ENCODE measurements at regions not wholly inside any gene's neighbourhood (a gene's known extent, or its start where the extent isn't known, plus 50 kb on each side); places are given as distances from the start of the nearest gene placed in this dataset.

- Histone ChIP-seq H3K9ac (ENCODE audit: low read length in 5 of 5) (no peak overlapping the region), H3K4me3 (ENCODE audit: low read depth in 1 of 5, low read length in 5 of 5) (no peak overlapping the region), H3K27ac (ENCODE audit: low read depth, low read length) (no peak overlapping the region), H3K36me3 (ENCODE audit: control insufficient read depth in 5 of 5, insufficient read depth in 5 of 5, low read length in 5 of 5) (no peaks in the 10 kb centered on the region), H3K27me3 (ENCODE audit: control insufficient read depth in 5 of 5, insufficient read depth in 4 of 5, low read length in 5 of 5) (peaks cover 0 to 13% (median 3%) of the 10 kb centered on the region in 5 donors), H3K4me1 (ENCODE audit: control insufficient read depth in 5 of 5, insufficient read depth in 5 of 5, low read length in 5 of 5) (no peaks in the 10 kb centered on the region), H3K9me3 (ENCODE audit: control insufficient read depth in 5 of 5, low read length in 5 of 5) (peaks cover 0 to 23% (median 12%) of the 10 kb centered on the region in 5 donors)
These were observed 677.3 kb downstream of the TBC1D22A start for GRCh38 chr22:47439643-47440265.

- H3K9me3 ChIP-seq (ENCODE audit: control insufficient read depth in 5 of 5, low read length in 5 of 5), result peaks cover 0 to 21% (median 12%) of the 10 kb centered on the region in 5 donors
- H3K9ac ChIP-seq (ENCODE audit: low read length in 5 of 5), result no peak overlapping the region
- H3K4me1 ChIP-seq (ENCODE audit: control insufficient read depth in 5 of 5, insufficient read depth in 5 of 5, low read length in 5 of 5), result no peaks in the 10 kb centered on the region
- H3K36me3 ChIP-seq (ENCODE audit: control insufficient read depth in 5 of 5, insufficient read depth in 5 of 5, low read length in 5 of 5), result no peaks in the 10 kb centered on the region
- H3K27ac ChIP-seq (ENCODE audit: low read depth, low read length), result no peak overlapping the region
- H3K4me3 ChIP-seq (ENCODE audit: low read depth in 1 of 5, low read length in 5 of 5), result no peak overlapping the region
- peaks cover 0 to 17% (median 0%) of the 10 kb centered on the region in 5 donors for H3K27me3 ChIP-seq (ENCODE audit: control insufficient read depth in 5 of 5, insufficient read depth in 4 of 5, low read length in 5 of 5)
These were observed 675.2 kb downstream of the TBC1D22A start for GRCh38 chr22:47437636-47438035.

GRCh38 chr22:47437110-47437509 is 674.7 kb downstream of the TBC1D22A start:
- no peak overlapping the region for H3K4me3 ChIP-seq (ENCODE audit: low read depth in 1 of 5, low read length in 5 of 5)
- peaks cover 0 to 18% (median 12%) of the 10 kb centered on the region in 5 donors for H3K9me3 ChIP-seq (ENCODE audit: control insufficient read depth in 5 of 5, low read length in 5 of 5)
- H3K4me1 ChIP-seq (ENCODE audit: control insufficient read depth in 5 of 5, insufficient read depth in 5 of 5, low read length in 5 of 5), result no peaks in the 10 kb centered on the region
- no peak overlapping the region for H3K27ac ChIP-seq (ENCODE audit: low read depth, low read length)
- no peak overlapping the region for H3K9ac ChIP-seq (ENCODE audit: low read length in 5 of 5)
- H3K36me3 ChIP-seq (ENCODE audit: control insufficient read depth in 5 of 5, insufficient read depth in 5 of 5, low read length in 5 of 5), result no peaks in the 10 kb centered on the region
- peaks cover 0 to 17% (median 0%) of the 10 kb centered on the region in 5 donors for H3K27me3 ChIP-seq (ENCODE audit: control insufficient read depth in 5 of 5, insufficient read depth in 4 of 5, low read length in 5 of 5)

GRCh38 chr22:47435826-47436225 is 673.4 kb downstream of the TBC1D22A start:
- Histone ChIP-seq H3K4me1 (ENCODE audit: control insufficient read depth in 5 of 5, insufficient read depth in 5 of 5, low read length in 5 of 5) (no peaks in the 10 kb centered on the region), H3K4me3 (ENCODE audit: low read depth in 1 of 5, low read length in 5 of 5) (no peak overlapping the region), H3K36me3 (ENCODE audit: control insufficient read depth in 5 of 5, insufficient read depth in 5 of 5, low read length in 5 of 5) (no peaks in the 10 kb centered on the region), H3K9me3 (ENCODE audit: control insufficient read depth in 5 of 5, low read length in 5 of 5) (peaks cover 0 to 14% (median 10%) of the 10 kb centered on the region in 5 donors), H3K27me3 (ENCODE audit: control insufficient read depth in 5 of 5, insufficient read depth in 4 of 5, low read length in 5 of 5) (peaks cover 0 to 17% (median 0%) of the 10 kb centered on the region in 5 donors), H3K27ac (ENCODE audit: low read depth, low read length) (no peak overlapping the region), H3K9ac (ENCODE audit: low read length in 5 of 5) (no peak overlapping the region)

GRCh38 chr22:47435204-47435487 is 672.7 kb downstream of the TBC1D22A start:
- Histone ChIP-seq H3K9me3 (ENCODE audit: control insufficient read depth in 5 of 5, low read length in 5 of 5) (peaks cover 0 to 19% (median 15%) of the 10 kb centered on the region in 5 donors), H3K9ac (ENCODE audit: low read length in 5 of 5) (no peak overlapping the region), H3K4me1 (ENCODE audit: control insufficient read depth in 5 of 5, insufficient read depth in 5 of 5, low read length in 5 of 5) (no peaks in the 10 kb centered on the region), H3K27me3 (ENCODE audit: control insufficient read depth in 5 of 5, insufficient read depth in 4 of 5, low read length in 5 of 5) (peaks cover 0 to 17% (median 4%) of the 10 kb centered on the region in 5 donors), H3K36me3 (ENCODE audit: control insufficient read depth in 5 of 5, insufficient read depth in 5 of 5, low read length in 5 of 5) (no peaks in the 10 kb centered on the region), H3K4me3 (ENCODE audit: low read depth in 1 of 5, low read length in 5 of 5) (no peak overlapping the region), H3K27ac (ENCODE audit: low read depth, low read length) (no peak overlapping the region)

- no peaks in the 10 kb centered on the region for H3K4me1 ChIP-seq (ENCODE audit: control insufficient read depth in 5 of 5, insufficient read depth in 5 of 5, low read length in 5 of 5)
- no peak overlapping the region for H3K4me3 ChIP-seq (ENCODE audit: low read depth in 1 of 5, low read length in 5 of 5)
These were observed 672.1 kb downstream of the TBC1D22A start for GRCh38 chr22:47434336-47435203.

GRCh38 chr22:47433627-47434026 is 671.2 kb downstream of the TBC1D22A start:
- H3K4me3 ChIP-seq (ENCODE audit: low read depth in 1 of 5, low read length in 5 of 5), result no peak overlapping the region
- no peaks in the 10 kb centered on the region for H3K4me1 ChIP-seq (ENCODE audit: control insufficient read depth in 5 of 5, insufficient read depth in 5 of 5, low read length in 5 of 5)
- no peak overlapping the region for H3K27ac ChIP-seq (ENCODE audit: low read depth, low read length)
- H3K36me3 ChIP-seq (ENCODE audit: control insufficient read depth in 5 of 5, insufficient read depth in 5 of 5, low read length in 5 of 5), result no peaks in the 10 kb centered on the region
- peaks cover 0 to 17% (median 4%) of the 10 kb centered on the region in 5 donors for H3K27me3 ChIP-seq (ENCODE audit: control insufficient read depth in 5 of 5, insufficient read depth in 4 of 5, low read length in 5 of 5)
- H3K9ac ChIP-seq (ENCODE audit: low read length in 5 of 5), result no peak overlapping the region
- peaks cover 2 to 28% (median 15%) of the 10 kb centered on the region in 5 donors for H3K9me3 ChIP-seq (ENCODE audit: control insufficient read depth in 5 of 5, low read length in 5 of 5)

More at GRCh38 chr22:47434336-47435203, 672.1 kb downstream of the TBC1D22A start:
- Histone ChIP-seq H3K36me3 (ENCODE audit: control insufficient read depth in 5 of 5, insufficient read depth in 5 of 5, low read length in 5 of 5) (no peaks in the 10 kb centered on the region), H3K9me3 (ENCODE audit: control insufficient read depth in 5 of 5, low read length in 5 of 5) (peaks cover under 1 to 24% (median 15%) of the 10 kb centered on the region in 5 donors), H3K27me3 (ENCODE audit: control insufficient read depth in 5 of 5, insufficient read depth in 4 of 5, low read length in 5 of 5) (peaks cover 0 to 17% (median 4%) of the 10 kb centered on the region in 5 donors), H3K9ac (ENCODE audit: low read length in 5 of 5) (no peak overlapping the region), H3K27ac (ENCODE audit: low read depth, low read length) (no peak overlapping the region)

GRCh38 chr22:47432683-47433082 is 670.2 kb downstream of the TBC1D22A start:
- H3K27ac ChIP-seq (ENCODE audit: low read depth, low read length), result no peak overlapping the region
- no peak overlapping the region for H3K4me3 ChIP-seq (ENCODE audit: low read depth in 1 of 5, low read length in 5 of 5)
- no peaks in the 10 kb centered on the region for H3K4me1 ChIP-seq (ENCODE audit: control insufficient read depth in 5 of 5, insufficient read depth in 5 of 5, low read length in 5 of 5)
- H3K9me3 ChIP-seq (ENCODE audit: control insufficient read depth in 5 of 5, low read length in 5 of 5), result peaks cover 2 to 24% (median 14%) of the 10 kb centered on the region in 5 donors
- H3K9ac ChIP-seq (ENCODE audit: low read length in 5 of 5), result no peak overlapping the region
- peaks cover 0 to 14% (median 4%) of the 10 kb centered on the region in 5 donors for H3K27me3 ChIP-seq (ENCODE audit: control insufficient read depth in 5 of 5, insufficient read depth in 4 of 5, low read length in 5 of 5)
- H3K36me3 ChIP-seq (ENCODE audit: control insufficient read depth in 5 of 5, insufficient read depth in 5 of 5, low read length in 5 of 5), result no peaks in the 10 kb centered on the region

GRCh38 chr22:47423861-47424820 is 661.7 kb downstream of the TBC1D22A start:
- Histone ChIP-seq H3K27me3 (ENCODE audit: control insufficient read depth in 5 of 5, insufficient read depth in 4 of 5, low read length in 5 of 5) (peaks cover 0 to 19% (median 12%) of the 10 kb centered on the region in 5 donors), H3K36me3 (ENCODE audit: control insufficient read depth in 5 of 5, insufficient read depth in 5 of 5, low read length in 5 of 5) (no peaks in the 10 kb centered on the region), H3K9ac (ENCODE audit: low read length in 5 of 5) (no peak overlapping the region), H3K27ac (ENCODE audit: low read depth, low read length) (no peak overlapping the region), H3K9me3 (ENCODE audit: control insufficient read depth in 5 of 5, low read length in 5 of 5) (no peaks in the 10 kb centered on the region), H3K4me1 (ENCODE audit: control insufficient read depth in 5 of 5, insufficient read depth in 5 of 5, low read length in 5 of 5) (no peaks in the 10 kb centered on the region), H3K4me3 (ENCODE audit: low read depth in 1 of 5, low read length in 5 of 5) (no peak overlapping the region)
